Keratinocyte (primary cell): ENCODE measurements at regions not wholly inside any gene's neighbourhood (a gene's known extent, or its start where the extent isn't known, plus 50 kb on each side); places are given as distances from the start of the nearest gene placed in this dataset.

Source experiments
- DNase-seq: peaks from one replicate; pipeline ENCODE4 v3.0.0-alpha.2; 2011; ENCODE audit warnings: low read depth, missing footprints, low spot score
- FAIRE-seq: peaks from 2 replicates; lab custom pipeline; 2011; peaks lifted over from hg19 to GRCh38; lab: Jason Lieb, UNC
- H2AFZ ChIP-seq: 2 replicates; pipeline ENCODE4 v1.6.0; 2012; ENCODE audit warnings: low read length, control low read depth, inconsistent platforms; ENCODE audit not compliant: control insufficient read depth
- H3K27ac ChIP-seq: 2 replicates; pipeline ENCODE4 v1.5.1; 2011; ENCODE audit warnings: low read length; ENCODE audit not compliant: control insufficient read depth, insufficient read depth
- H3K27me3 ChIP-seq: 3 replicates; pipeline ENCODE4 v1.6.0; 2011; ENCODE audit warnings: low read length; ENCODE audit not compliant: control insufficient read depth, insufficient read depth; ENCODE audit errors: extremely low read depth
- H3K36me3 ChIP-seq, 2 experiments: 2 replicates in 1 of 2; 3 replicates in 1 of 2; pipeline ENCODE4 v1.5.1; 2011; ENCODE audit warnings: low read length in 2 of 2, mild to moderate bottlenecking in 1 of 2; ENCODE audit not compliant: control insufficient read depth in 2 of 2, insufficient read depth in 2 of 2; ENCODE audit errors: extremely low read depth in 1 of 2
- H3K4me1 ChIP-seq: 3 replicates; pipeline ENCODE4 v1.5.1; 2011; ENCODE audit warnings: low read length; ENCODE audit not compliant: control insufficient read depth, insufficient read depth; ENCODE audit errors: extremely low read depth
- H3K4me2 ChIP-seq: 3 replicates; pipeline ENCODE4 v1.6.0; 2011; ENCODE audit warnings: low read depth, low read length; ENCODE audit not compliant: control insufficient read depth, insufficient read depth; ENCODE audit errors: extremely low read depth
- H3K4me3 ChIP-seq, 3 experiments: fragments of 200-600 bp in 1 of 3; sonication (generic) in 1 of 3; 2 replicates in 2 of 3; 3 replicates in 1 of 3; pipeline ENCODE4 v1.5.1; 2011 to 2016; ENCODE audit warnings: low read length in 3 of 3, mild to moderate bottlenecking in 3 of 3, control low read depth in 2 of 3, inconsistent platforms in 1 of 3, low read depth in 1 of 3, mixed read lengths in 1 of 3, mixed run types in 1 of 3, moderate library complexity in 1 of 3; ENCODE audit not compliant: control insufficient read depth in 2 of 3, insufficient read depth in 2 of 3; ENCODE audit errors: extremely low read depth in 1 of 3
- H3K79me2 ChIP-seq: 2 replicates; pipeline ENCODE4 v1.6.0; 2012; ENCODE audit warnings: low read length; ENCODE audit not compliant: control insufficient read depth, insufficient read depth
- H3K9ac ChIP-seq: 3 replicates; pipeline ENCODE4 v1.6.0; 2011; ENCODE audit warnings: low read length; ENCODE audit not compliant: control insufficient read depth, insufficient read depth; ENCODE audit errors: extremely low read depth
- H3K9me1 ChIP-seq: 3 replicates; pipeline ENCODE4 v1.6.0; 2011; ENCODE audit warnings: low read length; ENCODE audit not compliant: control insufficient read depth, insufficient read depth; ENCODE audit errors: extremely low read depth
- H3K9me3 ChIP-seq: 2 replicates; pipeline ENCODE4 v1.5.1; 2012; ENCODE audit warnings: low read depth, low read length; ENCODE audit not compliant: control insufficient read depth
- H4K20me1 ChIP-seq: 3 replicates; pipeline ENCODE4 v1.6.0; 2011; ENCODE audit warnings: low read length; ENCODE audit not compliant: control insufficient read depth, insufficient read depth; ENCODE audit errors: extremely low read depth
- EZH2 ChIP-seq: IDR thresholded peaks from one replicate; pipeline ENCODE4 v1.6.1; 2012; ENCODE audit warnings: inconsistent platforms, mild to moderate bottlenecking, low read length, moderate library complexity
- dilution Hi-C: fragments of 300-500 bp; cut with MboI; formaldehyde crosslinking; loops from one replicate; pipeline ENCODE4 v1.7.0; 2020; ENCODE audit warnings: low sequenced_read_pairs; ENCODE audit not compliant: extremely low pct_ligation_motif_present
- TF ChIP-seq, protein P1 (sequence below), 3 experiments: IDR thresholded peaks in 1 of 3; conservative IDR thresholded peaks in 1 of 3; optimal IDR thresholded peaks in 1 of 3; 2 replicates in 2 of 3; 3 replicates in 1 of 3; pipeline versions ENCODE3 to v1.5.1; 2011; ENCODE audit warnings: low read length in 3 of 3, mild to moderate bottlenecking in 3 of 3, moderate library complexity in 2 of 3, control low read depth in 1 of 3, inconsistent platforms in 1 of 3; ENCODE audit not compliant: insufficient read depth in 2 of 3; ENCODE audit errors: extremely low read depth in 1 of 3

- H3K4me3 ChIP-seq = no peak overlapping the region
Measured at GRCh38 chr4:174135530-174135929, 147.9 kb downstream of the FBXO8 start.

GRCh38 chr4:174134361-174134760 lies 149.1 kb downstream of the FBXO8 start:
- Histone ChIP-seq H3K27me3 (no peaks in the 10 kb centered on the region), H3K9ac (no peak overlapping the region), H3K79me2 (no peaks in the 10 kb centered on the region), H3K36me3 (no peaks in the 10 kb centered on the region), H4K20me1 (no peaks in the 10 kb centered on the region), H3K4me3 (no peak overlapping the region), H3K9me1 (no peaks in the 10 kb centered on the region), H2AFZ (no peak overlapping the region), H3K9me3 (no peaks in the 10 kb centered on the region), H3K4me2 (no peak overlapping the region), H3K27ac (no peak overlapping the region), H3K4me1 (no peaks in the 10 kb centered on the region)
- DNase-seq = no peak
- dilution Hi-C loops = no loop called here
- FAIRE-seq = no peak
- TF ChIP-seq, protein P1, sequence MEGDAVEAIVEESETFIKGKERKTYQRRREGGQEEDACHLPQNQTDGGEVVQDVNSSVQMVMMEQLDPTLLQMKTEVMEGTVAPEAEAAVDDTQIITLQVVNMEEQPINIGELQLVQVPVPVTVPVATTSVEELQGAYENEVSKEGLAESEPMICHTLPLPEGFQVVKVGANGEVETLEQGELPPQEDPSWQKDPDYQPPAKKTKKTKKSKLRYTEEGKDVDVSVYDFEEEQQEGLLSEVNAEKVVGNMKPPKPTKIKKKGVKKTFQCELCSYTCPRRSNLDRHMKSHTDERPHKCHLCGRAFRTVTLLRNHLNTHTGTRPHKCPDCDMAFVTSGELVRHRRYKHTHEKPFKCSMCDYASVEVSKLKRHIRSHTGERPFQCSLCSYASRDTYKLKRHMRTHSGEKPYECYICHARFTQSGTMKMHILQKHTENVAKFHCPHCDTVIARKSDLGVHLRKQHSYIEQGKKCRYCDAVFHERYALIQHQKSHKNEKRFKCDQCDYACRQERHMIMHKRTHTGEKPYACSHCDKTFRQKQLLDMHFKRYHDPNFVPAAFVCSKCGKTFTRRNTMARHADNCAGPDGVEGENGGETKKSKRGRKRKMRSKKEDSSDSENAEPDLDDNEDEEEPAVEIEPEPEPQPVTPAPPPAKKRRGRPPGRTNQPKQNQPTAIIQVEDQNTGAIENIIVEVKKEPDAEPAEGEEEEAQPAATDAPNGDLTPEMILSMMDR (optimal IDR thresholded peaks at IDR 0.05 in 1 of 3, IDR thresholded peaks at IDR 0.05 in 1 of 3, conservative IDR thresholded peaks at IDR 0.05 in 1 of 3; ENCODE audit: extremely low read depth in 1 of 3, insufficient read depth in 2 of 3, low read length in 3 of 3) = no peak
- TF ChIP-seq EZH2 = no peak

More at GRCh38 chr4:174135530-174135929, 147.9 kb downstream of the FBXO8 start:
- FAIRE-seq (no peak), DNase-seq (no peak)
- Histone ChIP-seq H3K4me2 (no peak overlapping the region), H3K27me3 (no peaks in the 10 kb centered on the region), H3K9ac (no peak overlapping the region), H4K20me1 (no peaks in the 10 kb centered on the region), H3K9me1 (no peaks in the 10 kb centered on the region), H3K9me3 (no peaks in the 10 kb centered on the region), H3K4me1 (no peaks in the 10 kb centered on the region), H3K79me2 (no peaks in the 10 kb centered on the region), H3K27ac (no peak overlapping the region), H2AFZ (no peak overlapping the region), H3K36me3 (no peaks in the 10 kb centered on the region)
- no peak for TF ChIP-seq EZH2
- TF ChIP-seq, protein P1 (optimal IDR thresholded peaks at IDR 0.05 in 1 of 3, IDR thresholded peaks at IDR 0.05 in 1 of 3, conservative IDR thresholded peaks at IDR 0.05 in 1 of 3; ENCODE audit: extremely low read depth in 1 of 3, insufficient read depth in 2 of 3, low read length in 3 of 3) = no peak
- dilution Hi-C loops = no loop called here
